ENCODE measurements at regions not wholly inside any gene's neighbourhood (a gene's known extent, or its start where the extent isn't known, plus 50 kb on each side); places are given as distances from the start of the nearest gene placed in this dataset.

GRCh38 chr14:85813040-85813439, 283.1 kb downstream of the FLRT2 start (continued):
- TF ChIP-seq BCL3 (IDR thresholded peaks at IDR 0.05; ENCODE audit: borderline replicate concordance, insufficient read depth, low read depth, low read length, poor library complexity, severe bottlenecking) (no peak), CEBPZ (IDR thresholded peaks at IDR 0.05; ENCODE audit: low read depth, low read length) (no peak), SKIL (IDR thresholded peaks at IDR 0.05; ENCODE audit: low read depth, poor library complexity, severe bottlenecking) (no peak)

GRCh38 chr14:85811340-85811739, 281.4 kb downstream of the FLRT2 start:
- no peaks in the 10 kb centered on the region for H3K27me3 ChIP-seq (replicated peaks in 1 of 2; ENCODE audit: control insufficient read depth in 2 of 2, insufficient read depth in 2 of 2, low read length in 1 of 2)
- ChIA-PET CTCF (no interaction called here), SMC1A (ENCODE audit: uncharacterized antibody, unreplicated experiment) (no interaction called here), POLR2A (no interaction called here), RAD21 (ENCODE audit: unreplicated experiment) (no interaction called here)
- H3K79me2 ChIP-seq (ENCODE audit: control insufficient read depth, insufficient read depth, low read length) = no peaks in the 10 kb centered on the region
- H3K4me1 ChIP-seq (ENCODE audit: control insufficient read depth, insufficient read depth, low read length) = no peaks in the 10 kb centered on the region
- FAIRE-seq (no peak), ATAC-seq (no peak), DNase-seq (ENCODE audit: low read depth, low spot score) (no peak)
- no peak overlapping the region for H3K27ac ChIP-seq (ENCODE audit: control insufficient read depth, insufficient read depth)
- H3K9me3 ChIP-seq (replicated peaks; ENCODE audit: control insufficient read depth, insufficient read depth, low read length) = no peaks in the 10 kb centered on the region; the same call in 2 of the 3 replicates
- 0% methylated on average over 1 of the region's 1 CpG for WGBS (ENCODE audit: insufficient coverage, insufficient replicate concordance, low lambda C conversion rate, missing lambda C conversion rate)
- no peak overlapping the region for H3K4me3 ChIP-seq
- no TSS peak for BruUV-seq (replicated peaks)
- no peak overlapping the region for H3K4me2 ChIP-seq (ENCODE audit: control insufficient read depth, insufficient read depth)
- H4K20me1 ChIP-seq (ENCODE audit: control insufficient read depth, insufficient read depth) = no peaks in the 10 kb centered on the region
- H3K36me3 ChIP-seq (ENCODE audit: control insufficient read depth in 2 of 2, insufficient read depth in 2 of 2, low read length in 1 of 2) = no peaks in the 10 kb centered on the region
- in situ Hi-C loops (cut with MboI) (no loop called here), intact Hi-C loops (cut with micrococcal nuclease; ENCODE audit: unreplicated experiment) (no loop called here)
- H2AFZ ChIP-seq (ENCODE audit: control insufficient read depth, low read depth, low read length) = no peak overlapping the region
- TF ChIP-seq ATF7 (IDR thresholded peaks at IDR 0.05; ENCODE audit: low read depth) = no peak
- no peak overlapping the region for H3K9ac ChIP-seq (ENCODE audit: control insufficient read depth, insufficient read depth, low read length)
